ENCODE measurements at regions not wholly inside any gene's neighbourhood (a gene's known extent, or its start where the extent isn't known, plus 50 kb on each side); places are given as distances from the start of the nearest gene placed in this dataset.

- DNase-seq: no peak
- H3K36me3 ChIP-seq (ENCODE audit: control insufficient read depth, insufficient read depth, low read length): no peaks in the 10 kb centered on the region
- H3K27ac ChIP-seq (ENCODE audit: low read length): no peak overlapping the region
- H3K27me3 ChIP-seq (ENCODE audit: control insufficient read depth, insufficient read depth, low read length): no peaks in the 10 kb centered on the region
- peaks cover 9% of the 10 kb centered on the region for H3K4me1 ChIP-seq (ENCODE audit: control insufficient read depth, insufficient read depth, low read length)
- WGBS (ENCODE audit: insufficient coverage): 31% methylated on average over 5 of the region's 5 CpGs
- no peaks in the 10 kb centered on the region for H3K9me3 ChIP-seq (replicated peaks; ENCODE audit: control insufficient read depth, low read depth, low read length)
- H3K4me3 ChIP-seq (ENCODE audit: low read length): no peak overlapping the region
Observed at GRCh38 chr2:8480915-8481314, 200.9 kb upstream of the ID2 start.

GRCh38 chr2:8481463-8482009 is 200.3 kb upstream of the ID2 start:
- Histone ChIP-seq H3K4me1 (ENCODE audit: control insufficient read depth, insufficient read depth, low read length) (peaks cover 9% of the 10 kb centered on the region), H3K36me3 (ENCODE audit: control insufficient read depth, insufficient read depth, low read length) (no peaks in the 10 kb centered on the region), H3K4me3 (ENCODE audit: low read length) (no peak overlapping the region), H3K27ac (ENCODE audit: low read length) (no peak overlapping the region), H3K9me3 (replicated peaks; ENCODE audit: control insufficient read depth, low read depth, low read length) (no peaks in the 10 kb centered on the region), H3K27me3 (ENCODE audit: control insufficient read depth, insufficient read depth, low read length) (no peaks in the 10 kb centered on the region)
- DNase-seq: no peak
- 71% methylated on average over 3 of the region's 6 CpGs for WGBS (ENCODE audit: insufficient coverage)

- no peaks in the 10 kb centered on the region for H3K9me3 ChIP-seq (replicated peaks; ENCODE audit: control insufficient read depth, low read depth, low read length)
- no peak overlapping the region for H3K27ac ChIP-seq (ENCODE audit: low read length)
- no peak for DNase-seq
- no peak overlapping the region for H3K4me3 ChIP-seq (ENCODE audit: low read length)
- H3K27me3 ChIP-seq (ENCODE audit: control insufficient read depth, insufficient read depth, low read length): no peaks in the 10 kb centered on the region
- H3K36me3 ChIP-seq (ENCODE audit: control insufficient read depth, insufficient read depth, low read length): no peaks in the 10 kb centered on the region
- 100% methylated on average over 3 of the region's 4 CpGs for WGBS (ENCODE audit: insufficient coverage)
- H3K4me1 ChIP-seq (ENCODE audit: control insufficient read depth, insufficient read depth, low read length): peaks cover 11% of the 10 kb centered on the region
Observed at GRCh38 chr2:8482432-8482831, 199.4 kb upstream of the ID2 start.

- 93% methylated on average over 2 of the region's 7 CpGs for WGBS (ENCODE audit: insufficient coverage)
- H3K36me3 ChIP-seq (ENCODE audit: control insufficient read depth, insufficient read depth, low read length): no peaks in the 10 kb centered on the region
- DNase-seq: no peak
- no peaks in the 10 kb centered on the region for H3K9me3 ChIP-seq (replicated peaks; ENCODE audit: control insufficient read depth, low read depth, low read length)
- H3K27me3 ChIP-seq (ENCODE audit: control insufficient read depth, insufficient read depth, low read length): no peaks in the 10 kb centered on the region
- H3K4me1 ChIP-seq (ENCODE audit: control insufficient read depth, insufficient read depth, low read length): peaks cover 15% of the 10 kb centered on the region
- H3K27ac ChIP-seq (ENCODE audit: low read length): no peak overlapping the region
- H3K4me3 ChIP-seq (ENCODE audit: low read length): no peak overlapping the region
Observed at GRCh38 chr2:8484502-8485283, 197.2 kb upstream of the ID2 start.

- Histone ChIP-seq H3K27ac (ENCODE audit: low read length) (no peak overlapping the region), H3K9me3 (replicated peaks; ENCODE audit: control insufficient read depth, low read depth, low read length) (no peaks in the 10 kb centered on the region), H3K4me3 (ENCODE audit: low read length) (no peak overlapping the region), H3K27me3 (ENCODE audit: control insufficient read depth, insufficient read depth, low read length) (no peaks in the 10 kb centered on the region), H3K36me3 (ENCODE audit: control insufficient read depth, insufficient read depth, low read length) (no peaks in the 10 kb centered on the region), H3K4me1 (ENCODE audit: control insufficient read depth, insufficient read depth, low read length) (peaks cover 15% of the 10 kb centered on the region)
- DNase-seq: no peak
- no CpG with 5 or more reads among the region's 2 CpGs for WGBS (ENCODE audit: insufficient coverage)
Observed at GRCh38 chr2:8485736-8486135, 196.1 kb upstream of the ID2 start.

- Histone ChIP-seq H3K9me3 (replicated peaks; ENCODE audit: control insufficient read depth, low read depth, low read length) (no peaks in the 10 kb centered on the region), H3K27ac (ENCODE audit: low read length) (no peak overlapping the region), H3K27me3 (ENCODE audit: control insufficient read depth, insufficient read depth, low read length) (no peaks in the 10 kb centered on the region), H3K4me3 (ENCODE audit: low read length) (no peak overlapping the region), H3K4me1 (ENCODE audit: control insufficient read depth, insufficient read depth, low read length) (peaks cover 11% of the 10 kb centered on the region), H3K36me3 (ENCODE audit: control insufficient read depth, insufficient read depth, low read length) (no peaks in the 10 kb centered on the region)
- no CpG with 5 or more reads among the region's 4 CpGs for WGBS (ENCODE audit: insufficient coverage)
- DNase-seq: no peak
Observed at GRCh38 chr2:8486141-8486540, 195.7 kb upstream of the ID2 start.

- Histone ChIP-seq H3K9me3 (replicated peaks; ENCODE audit: control insufficient read depth, low read depth, low read length) (no peaks in the 10 kb centered on the region), H3K4me3 (ENCODE audit: low read length) (no peak overlapping the region), H3K27me3 (ENCODE audit: control insufficient read depth, insufficient read depth, low read length) (no peaks in the 10 kb centered on the region), H3K36me3 (ENCODE audit: control insufficient read depth, insufficient read depth, low read length) (no peaks in the 10 kb centered on the region), H3K27ac (ENCODE audit: low read length) (no peak overlapping the region), H3K4me1 (ENCODE audit: control insufficient read depth, insufficient read depth, low read length) (peaks cover 18% of the 10 kb centered on the region)
- 69% methylated on average over 9 of the region's 16 CpGs for WGBS (ENCODE audit: insufficient coverage)
- DNase-seq: peak; percentile 38
Observed at GRCh38 chr2:8487461-8487932, 194.4 kb upstream of the ID2 start.

- H3K27ac ChIP-seq (ENCODE audit: low read length): no peak overlapping the region
- no peaks in the 10 kb centered on the region for H3K36me3 ChIP-seq (ENCODE audit: control insufficient read depth, insufficient read depth, low read length)
- peaks cover 18% of the 10 kb centered on the region for H3K4me1 ChIP-seq (ENCODE audit: control insufficient read depth, insufficient read depth, low read length)
- 62% methylated on average over 20 of the region's 23 CpGs for WGBS (ENCODE audit: insufficient coverage)
- H3K27me3 ChIP-seq (ENCODE audit: control insufficient read depth, insufficient read depth, low read length): no peaks in the 10 kb centered on the region
- no peaks in the 10 kb centered on the region for H3K9me3 ChIP-seq (replicated peaks; ENCODE audit: control insufficient read depth, low read depth, low read length)
- no peak overlapping the region for H3K4me3 ChIP-seq (ENCODE audit: low read length)
- DNase-seq: no peak
Observed at GRCh38 chr2:8488001-8488738, 193.7 kb upstream of the ID2 start.

- H3K27ac ChIP-seq (ENCODE audit: low read length): no peak overlapping the region
- H3K9me3 ChIP-seq (replicated peaks; ENCODE audit: control insufficient read depth, low read depth, low read length): no peaks in the 10 kb centered on the region
- DNase-seq: no peak
- no peaks in the 10 kb centered on the region for H3K36me3 ChIP-seq (ENCODE audit: control insufficient read depth, insufficient read depth, low read length)
- H3K4me3 ChIP-seq (ENCODE audit: low read length): no peak overlapping the region
- 93% methylated on average over 6 of the region's 7 CpGs for WGBS (ENCODE audit: insufficient coverage)
- H3K4me1 ChIP-seq (ENCODE audit: control insufficient read depth, insufficient read depth, low read length): peaks cover 22% of the 10 kb centered on the region
- no peaks in the 10 kb centered on the region for H3K27me3 ChIP-seq (ENCODE audit: control insufficient read depth, insufficient read depth, low read length)
Observed at GRCh38 chr2:8489221-8489620, 192.6 kb upstream of the ID2 start.

- WGBS (ENCODE audit: insufficient coverage): 92% methylated on average over 6 of the region's 8 CpGs
- no peak for DNase-seq
Observed at GRCh38 chr2:8489751-8490150, 192.1 kb upstream of the ID2 start.

More at GRCh38 chr2:8489751-8490150, 192.1 kb upstream of the ID2 start:
- peaks cover 27% of the 10 kb centered on the region for H3K4me1 ChIP-seq (ENCODE audit: control insufficient read depth, insufficient read depth, low read length)
- no peak overlapping the region for H3K4me3 ChIP-seq (ENCODE audit: low read length)
- no peaks in the 10 kb centered on the region for H3K27me3 ChIP-seq (ENCODE audit: control insufficient read depth, insufficient read depth, low read length)
- no peaks in the 10 kb centered on the region for H3K9me3 ChIP-seq (replicated peaks; ENCODE audit: control insufficient read depth, low read depth, low read length)
- no peak overlapping the region for H3K27ac ChIP-seq (ENCODE audit: low read length)
- H3K36me3 ChIP-seq (ENCODE audit: control insufficient read depth, insufficient read depth, low read length): no peaks in the 10 kb centered on the region

Data from muscle of leg (tissue), 3 donors.